Retina (tissue), 1 donor: ENCODE measurements at regions not wholly inside any gene's neighbourhood (a gene's known extent, or its start where the extent isn't known, plus 50 kb on each side); places are given as distances from the start of the nearest gene placed in this dataset.

ENCODE experiments used
- DNase-seq: peaks from one replicate; pipeline ENCODE4 v3.0.0-alpha.2; 2016

- DNase-seq: no peak
These were observed 466.1 kb downstream of the C4orf33 start for GRCh38 chr4:129561886-129562671.

DNA sequence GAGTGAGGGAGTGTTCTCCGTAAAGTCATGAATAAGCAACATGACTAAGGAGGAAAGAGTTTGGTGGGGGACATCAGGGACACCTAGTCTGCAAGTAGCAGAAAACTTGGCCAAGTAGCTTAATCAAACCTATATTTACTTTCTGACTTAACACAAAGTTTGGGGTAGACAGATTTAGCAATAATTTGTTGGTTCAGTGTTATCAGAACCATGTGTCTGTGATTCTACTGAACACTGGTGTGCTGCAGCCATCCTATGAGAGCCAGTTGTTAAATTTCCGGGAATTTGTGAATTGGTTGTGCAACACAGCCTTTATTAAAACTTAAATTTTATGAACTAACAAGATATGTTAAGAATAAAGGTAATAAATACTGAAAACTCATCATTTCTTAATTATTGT lies 469.3 kb downstream of the C4orf33 start:
- DNase-seq: no peak

- DNase-seq: no peak
These were observed 474.4 kb downstream of the C4orf33 start for GRCh38 chr4:129570326-129570725.

DNA sequence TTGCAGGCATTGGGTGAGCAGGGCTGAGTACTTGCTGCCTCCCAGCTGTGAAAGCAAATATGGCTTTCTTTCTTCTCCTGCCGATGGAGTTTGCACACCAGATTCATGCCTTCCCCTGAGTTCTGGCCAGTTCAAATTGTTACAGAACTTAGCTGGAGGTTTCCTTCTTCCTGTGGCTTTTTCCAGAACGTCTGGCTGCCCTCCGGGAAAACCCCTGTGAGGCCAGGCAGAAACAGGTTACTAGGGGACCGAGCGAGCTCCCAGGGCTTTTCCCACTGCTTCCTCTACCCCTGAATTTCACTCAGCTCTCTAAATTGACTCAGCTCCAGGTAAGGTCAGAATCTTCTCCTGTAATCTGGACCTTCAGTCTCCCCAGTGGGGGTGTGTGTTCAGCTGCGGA lies 482.4 kb downstream of the C4orf33 start:
- no peak for DNase-seq

GRCh38 chr4:129581305-129581704 lies 485.4 kb downstream of the C4orf33 start:
- no peak for DNase-seq

- DNase-seq: no peak
These were observed 487.9 kb downstream of the C4orf33 start for GRCh38 chr4:129583868-129584267.

GRCh38 chr4:129598582-129598981 lies 502.6 kb downstream of the C4orf33 start:
- no peak for DNase-seq

GRCh38 chr4:129600898-129601297 lies 504.9 kb downstream of the C4orf33 start:
- DNase-seq: no peak

DNA sequence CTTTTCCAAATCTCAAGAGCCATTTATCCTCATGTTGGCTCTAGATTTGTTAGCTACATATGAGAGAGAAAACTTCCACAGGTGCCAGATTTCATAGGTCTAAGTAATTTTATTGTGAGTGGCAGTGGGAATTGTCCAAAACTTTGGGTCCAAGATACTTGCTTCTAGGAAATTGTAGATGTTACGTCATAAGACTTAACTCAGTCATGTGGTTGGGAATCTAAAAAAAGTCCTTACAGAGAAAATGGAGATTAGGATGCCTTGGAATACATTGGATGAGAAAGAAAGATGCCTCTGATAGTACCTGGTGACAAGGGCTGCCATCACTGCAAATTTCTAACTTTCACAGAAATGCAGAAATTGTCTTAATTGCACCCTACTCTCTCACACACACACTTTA lies 506.5 kb downstream of the C4orf33 start:
- DNase-seq: no peak

GRCh38 chr4:129603241-129603931 lies 507.4 kb downstream of the C4orf33 start:
- DNase-seq: no peak

DNA sequence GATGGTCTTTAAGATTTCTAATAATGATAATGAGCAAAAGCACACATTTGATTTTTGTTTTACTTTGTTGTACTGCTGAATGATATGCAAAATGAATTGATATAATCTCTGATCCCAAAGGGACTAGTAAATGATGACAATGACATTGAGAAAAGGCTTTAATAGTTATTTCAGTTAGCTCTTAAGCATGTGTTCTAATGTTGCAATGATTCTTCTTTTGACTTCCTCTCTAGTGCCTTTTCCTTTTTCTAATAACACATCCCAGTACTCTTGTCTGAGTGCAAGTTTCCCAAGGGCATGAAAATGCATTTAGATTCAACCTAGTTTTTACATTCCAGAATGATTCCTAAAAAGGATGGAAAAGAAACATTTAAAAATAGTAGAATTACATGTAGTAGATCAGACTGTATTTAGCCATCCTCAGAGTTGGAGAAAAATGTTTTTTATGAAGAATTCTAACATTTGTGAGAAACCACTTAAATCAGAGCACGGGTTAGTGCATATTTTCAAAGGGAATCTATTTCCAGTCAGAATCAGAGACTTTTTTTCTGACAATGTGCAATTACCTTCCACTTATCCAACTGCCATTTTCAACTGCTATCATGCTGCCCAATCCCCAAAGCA lies 508.8 kb downstream of the C4orf33 start:
- no peak for DNase-seq

DNA sequence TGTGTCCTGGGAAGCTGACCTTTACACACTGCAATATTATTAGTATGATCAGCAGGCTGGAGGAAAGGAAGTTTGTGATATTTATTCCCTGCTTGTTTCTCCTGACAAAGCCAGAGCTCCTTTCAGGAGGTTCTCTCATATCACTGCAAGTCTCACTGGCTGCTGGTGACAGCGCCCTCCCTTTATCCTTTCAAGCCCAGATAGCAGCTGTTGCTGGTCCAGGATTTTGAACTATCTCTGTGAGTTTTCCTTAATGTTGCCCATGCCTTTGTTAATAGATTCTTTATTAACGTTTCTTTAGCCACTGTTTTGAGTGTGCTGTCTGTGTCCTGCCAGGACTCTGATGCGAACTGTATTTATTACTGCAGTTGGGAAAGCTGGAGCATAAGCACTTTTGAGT lies 518.7 kb downstream of the C4orf33 start:
- peak; percentile 28 for DNase-seq

DNA sequence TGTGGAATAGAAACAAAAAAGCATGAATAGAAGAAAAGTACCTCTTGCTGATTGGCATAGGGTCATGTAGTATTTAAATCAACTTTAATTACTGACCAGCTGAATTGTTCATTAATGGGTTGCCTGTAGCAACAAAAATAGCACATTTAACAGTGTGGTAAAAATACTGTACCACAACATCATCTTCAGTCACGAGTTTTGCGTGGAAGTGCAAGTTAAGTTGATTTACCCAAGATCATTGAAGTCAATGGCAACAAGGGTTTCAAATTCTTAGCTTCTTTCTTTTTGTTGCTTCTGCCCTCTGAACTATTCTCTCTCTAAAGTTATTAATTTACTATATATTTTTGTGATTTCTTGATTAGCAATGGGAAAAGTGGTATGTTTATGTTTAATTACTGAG lies 526.6 kb downstream of the C4orf33 start:
- no peak for DNase-seq

GRCh38 chr4:129623233-129623875 lies 527.4 kb downstream of the C4orf33 start:
- no peak for DNase-seq

GRCh38 chr4:129641179-129641578 lies 545.2 kb downstream of the C4orf33 start:
- DNase-seq: peak; percentile 3

GRCh38 chr4:129645461-129645860 lies 549.5 kb downstream of the C4orf33 start:
- DNase-seq: no peak

- DNase-seq: no peak
These were observed 572.1 kb downstream of the C4orf33 start for GRCh38 chr4:129668092-129668491.

GRCh38 chr4:129672941-129673340 lies 577.0 kb downstream of the C4orf33 start:
- no peak for DNase-seq

GRCh38 chr4:129675036-129675435 lies 579.1 kb downstream of the C4orf33 start:
- no peak for DNase-seq

DNA sequence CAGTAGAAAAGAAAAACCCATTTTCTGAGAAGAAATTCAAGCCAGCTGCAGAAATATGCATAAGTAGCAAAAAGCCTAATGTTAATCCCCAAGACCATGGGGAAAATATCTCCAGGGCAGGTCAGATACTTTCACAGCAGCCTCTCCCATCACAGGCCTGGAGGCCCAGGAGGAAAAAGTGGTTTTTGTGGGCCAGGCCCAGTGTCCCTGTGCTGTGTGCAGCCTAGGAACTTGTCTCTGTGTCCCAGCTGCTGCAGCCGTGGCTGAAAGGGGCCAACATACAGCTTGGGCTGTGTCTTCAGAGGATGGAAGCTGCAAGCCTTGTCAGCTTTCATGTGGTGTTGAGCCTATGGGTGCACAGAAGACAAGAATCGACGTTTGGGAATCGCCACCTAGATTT lies 581.0 kb downstream of the C4orf33 start:
- no peak for DNase-seq

- DNase-seq: no peak
These were observed 586.6 kb downstream of the C4orf33 start for GRCh38 chr4:129682586-129682985.

DNA sequence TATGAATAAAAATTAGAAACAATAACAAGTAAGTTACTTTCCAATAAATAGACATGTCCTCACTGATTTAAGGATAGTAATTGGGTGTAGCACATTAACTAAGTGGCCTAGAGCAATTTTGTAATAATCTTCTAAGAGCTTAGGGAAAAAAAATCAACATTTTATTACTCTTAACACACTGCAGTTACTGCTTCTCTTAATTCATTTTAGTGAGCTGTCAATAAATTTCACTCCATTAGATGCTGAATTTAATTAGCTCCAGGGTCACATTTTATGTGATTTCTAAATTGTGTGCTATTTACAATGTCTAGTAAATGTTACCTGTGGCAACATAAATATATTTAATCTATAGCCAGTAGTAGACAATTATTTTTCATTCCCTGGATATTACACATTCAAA lies 612.0 kb downstream of the C4orf33 start:
- no peak for DNase-seq

- DNase-seq: no peak
These were observed 612.8 kb downstream of the C4orf33 start for GRCh38 chr4:129708784-129709183.

- no peak for DNase-seq
These were observed 642.2 kb downstream of the C4orf33 start for GRCh38 chr4:129738175-129738574.
